Neural progenitor cell (in vitro differentiated cells): ENCODE measurements at regions not wholly inside any gene's neighbourhood (a gene's known extent, or its start where the extent isn't known, plus 50 kb on each side); places are given as distances from the start of the nearest gene placed in this dataset.

Experiments used
- EZH2 ChIP-seq: fragments of 200-600 bp; sonication (generic); IDR thresholded peaks from 2 replicates; pipeline ENCODE4 v1.6.1; 2017; ENCODE audit warnings: antibody characterized with exemption, mild to moderate bottlenecking, moderate library complexity
- EZH2phosphoT487 ChIP-seq: fragments of 200-600 bp; sonication (generic); IDR thresholded peaks from 2 replicates; pipeline ENCODE4 v1.6.1; 2017; ENCODE audit warnings: antibody characterized with exemption
- TF ChIP-seq, protein P1 (sequence below): fragments of 200-600 bp; sonication (generic); IDR thresholded peaks from 2 replicates; pipeline ENCODE4 v1.5.1; 2017; ENCODE audit warnings: antibody characterized with exemption, mild to moderate bottlenecking

DNA sequence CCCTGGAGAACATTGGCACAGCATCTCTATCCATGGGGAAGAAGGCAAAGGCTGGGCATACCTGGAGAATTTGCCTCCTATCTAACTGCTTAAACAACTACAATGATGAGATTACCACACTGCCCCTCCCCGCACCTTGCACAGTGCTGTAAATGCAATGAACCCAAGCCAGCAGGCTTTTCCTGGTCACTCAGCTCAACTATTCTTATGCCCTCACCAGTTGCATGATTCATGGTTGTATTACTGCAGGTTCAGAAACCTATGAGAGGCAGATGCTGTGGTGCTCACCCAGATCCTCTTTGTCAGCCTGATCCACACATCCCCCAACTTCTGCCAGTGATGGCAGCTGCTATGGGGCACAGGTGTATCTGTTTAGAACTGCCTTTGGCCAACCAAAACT, 77.7 kb upstream of the STAC start:
- TF ChIP-seq, protein P1, sequence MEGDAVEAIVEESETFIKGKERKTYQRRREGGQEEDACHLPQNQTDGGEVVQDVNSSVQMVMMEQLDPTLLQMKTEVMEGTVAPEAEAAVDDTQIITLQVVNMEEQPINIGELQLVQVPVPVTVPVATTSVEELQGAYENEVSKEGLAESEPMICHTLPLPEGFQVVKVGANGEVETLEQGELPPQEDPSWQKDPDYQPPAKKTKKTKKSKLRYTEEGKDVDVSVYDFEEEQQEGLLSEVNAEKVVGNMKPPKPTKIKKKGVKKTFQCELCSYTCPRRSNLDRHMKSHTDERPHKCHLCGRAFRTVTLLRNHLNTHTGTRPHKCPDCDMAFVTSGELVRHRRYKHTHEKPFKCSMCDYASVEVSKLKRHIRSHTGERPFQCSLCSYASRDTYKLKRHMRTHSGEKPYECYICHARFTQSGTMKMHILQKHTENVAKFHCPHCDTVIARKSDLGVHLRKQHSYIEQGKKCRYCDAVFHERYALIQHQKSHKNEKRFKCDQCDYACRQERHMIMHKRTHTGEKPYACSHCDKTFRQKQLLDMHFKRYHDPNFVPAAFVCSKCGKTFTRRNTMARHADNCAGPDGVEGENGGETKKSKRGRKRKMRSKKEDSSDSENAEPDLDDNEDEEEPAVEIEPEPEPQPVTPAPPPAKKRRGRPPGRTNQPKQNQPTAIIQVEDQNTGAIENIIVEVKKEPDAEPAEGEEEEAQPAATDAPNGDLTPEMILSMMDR: no peak
- no peak for TF ChIP-seq EZH2
- no peak for TF ChIP-seq EZH2phosphoT487
